ENCODE measurements at regions not wholly inside any gene's neighbourhood (a gene's known extent, or its start where the extent isn't known, plus 50 kb on each side); places are given as distances from the start of the nearest gene placed in this dataset.
A peak's percentile ranks its signal among the peaks of the same experiment; 100 is the strongest.
"Not testable (repeated sequence)": the region's sequence is repeated elsewhere in the genome, so short reads cannot be mapped to it uniquely, and the experiment has no call there.

GRCh38 chr7:130849604-130850003, 115.6 kb upstream of the KLF14 start:
- DNase-seq: no peak

GRCh38 chr7:130850956-130851355, 116.9 kb upstream of the KLF14 start:
- no peak for DNase-seq

GRCh38 chr7:130852867-130853266, 118.9 kb upstream of the KLF14 start:
- no peak for DNase-seq

GRCh38 chr7:130853503-130854279, 119.7 kb upstream of the KLF14 start:
- DNase-seq: no peak

DNA sequence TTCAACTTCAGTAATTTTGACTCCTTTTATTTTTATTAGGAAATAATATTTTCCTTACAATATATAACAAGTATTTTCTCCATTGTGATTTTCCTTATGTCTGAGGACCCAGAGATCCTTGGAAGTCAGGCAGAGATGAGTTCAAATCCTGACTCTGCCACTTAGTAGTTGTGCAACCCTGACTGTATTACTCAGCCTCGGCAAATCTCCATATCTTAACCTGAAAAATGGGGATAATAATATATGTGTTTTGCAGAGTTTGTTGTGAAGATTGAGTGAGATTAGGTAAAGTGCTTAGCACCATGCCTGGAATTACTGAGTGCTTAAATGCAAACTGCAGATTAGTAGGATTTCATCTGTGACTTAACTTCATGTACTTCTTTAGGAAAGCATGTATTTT, 120.5 kb upstream of the KLF14 start:
- no peak for DNase-seq

- no peak for DNase-seq
These were observed 122.9 kb upstream of the KLF14 start for GRCh38 chr7:130856866-130857265.

DNA sequence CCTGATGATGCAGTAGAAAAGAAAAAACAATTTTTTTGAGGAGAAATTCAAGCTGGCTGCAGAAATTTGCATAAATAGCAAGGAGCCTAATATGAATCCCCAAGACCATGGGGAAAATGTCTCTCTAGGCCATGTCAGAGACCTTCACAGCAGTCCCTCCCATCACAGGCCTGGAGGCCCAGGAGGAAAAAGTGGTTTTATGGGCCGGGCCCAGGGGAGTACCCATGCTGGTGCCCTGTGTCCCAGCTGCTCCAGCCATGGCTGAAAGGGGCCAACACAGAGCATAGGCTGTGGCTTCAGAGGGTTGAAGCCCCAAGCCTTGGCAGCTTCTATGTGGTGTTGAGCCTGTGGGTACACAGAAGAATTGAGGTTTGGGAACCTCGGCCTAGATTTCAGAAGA, 126.8 kb upstream of the KLF14 start:
- not testable (repeated sequence) for DNase-seq

- peak; percentile 69 for DNase-seq
These were observed 131.6 kb upstream of the KLF14 start for GRCh38 chr7:130865408-130866236.

GRCh38 chr7:130867039-130867438, 133.0 kb upstream of the KLF14 start:
- DNase-seq: no peak

DNA sequence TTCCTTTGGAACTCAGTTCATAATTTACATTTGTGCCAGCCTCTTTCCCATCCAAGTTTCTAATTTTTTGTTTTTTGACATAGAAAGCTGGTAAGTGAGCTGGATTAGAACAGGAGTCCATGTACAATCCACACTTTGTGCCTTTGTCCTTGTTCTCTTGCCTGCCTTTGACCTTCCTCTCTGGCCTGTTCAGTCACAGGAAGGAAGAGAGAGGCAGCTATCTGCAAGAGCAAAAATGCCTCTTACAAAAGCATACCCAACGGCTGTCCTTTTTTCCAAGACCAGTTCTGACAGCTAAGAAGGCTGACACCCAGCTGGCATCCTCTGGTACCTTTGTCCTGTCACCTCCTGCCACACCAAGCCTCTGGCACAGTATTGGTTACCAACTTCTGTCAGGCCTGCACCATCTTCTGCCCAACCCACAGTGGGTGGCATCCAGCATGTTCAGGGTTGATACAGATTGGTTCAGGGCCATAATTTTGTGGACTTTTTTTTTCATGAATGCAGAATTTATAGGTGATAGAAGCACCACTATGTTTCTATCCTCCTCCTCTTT, 133.7 kb upstream of the KLF14 start:
- no peak for DNase-seq

- DNase-seq: no peak
These were observed 134.1 kb upstream of the KLF14 start for GRCh38 chr7:130868139-130868538.

GRCh38 chr7:130869918-130870317, 135.9 kb upstream of the KLF14 start:
- no peak for DNase-seq

DNA sequence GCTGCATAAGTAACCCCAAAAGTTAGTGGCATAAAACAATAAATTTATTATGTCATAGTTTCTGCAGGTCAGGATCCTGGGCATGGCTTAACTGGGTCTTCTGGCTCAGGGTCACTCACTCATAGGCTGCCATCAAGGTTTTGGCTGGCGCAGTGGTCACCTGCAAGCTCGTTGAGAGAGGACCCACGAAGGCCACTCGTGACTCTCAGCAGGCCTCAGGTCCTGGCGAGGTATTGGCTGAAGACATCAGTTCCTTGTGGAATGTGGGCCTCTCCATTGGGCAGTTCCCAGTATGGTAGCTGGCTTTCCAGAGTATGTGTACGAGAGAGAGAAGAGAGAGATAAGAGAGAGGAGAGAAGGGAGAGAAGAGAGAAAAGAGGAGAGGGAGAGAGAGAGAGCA, 138.3 kb upstream of the KLF14 start:
- DNase-seq: no peak

DNA sequence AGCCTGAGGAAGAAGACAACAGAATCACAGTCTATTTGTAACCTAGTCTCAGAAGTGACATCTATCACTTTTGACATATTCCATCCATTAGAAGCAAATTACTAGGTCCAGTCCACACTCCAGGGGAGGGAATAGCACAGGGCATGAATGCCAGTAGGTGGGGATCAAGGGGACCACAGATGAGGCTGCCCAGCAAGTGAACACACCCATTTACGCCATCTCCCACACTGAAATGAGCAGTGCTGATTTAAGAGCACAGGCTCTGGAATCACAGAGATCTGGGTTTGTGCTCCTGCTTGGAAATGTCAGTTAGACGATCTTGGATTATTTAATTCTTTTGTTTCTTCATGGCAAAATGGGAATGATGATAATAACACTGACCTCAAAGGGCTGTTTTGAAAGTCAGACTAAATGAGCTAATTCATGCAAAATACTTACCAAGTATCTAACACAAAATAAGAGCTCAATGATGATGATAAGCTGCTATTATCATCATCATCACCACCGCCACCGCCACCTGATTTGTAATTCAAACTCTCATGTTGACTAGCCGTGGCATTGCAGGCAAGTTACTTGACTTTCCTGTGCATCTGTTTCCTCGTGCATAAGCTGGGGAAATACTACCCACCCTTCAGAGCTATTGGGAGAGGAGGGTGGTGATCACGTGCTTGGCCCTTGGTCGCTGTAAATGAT, 138.9 kb upstream of the KLF14 start:
- no peak for DNase-seq

DNA sequence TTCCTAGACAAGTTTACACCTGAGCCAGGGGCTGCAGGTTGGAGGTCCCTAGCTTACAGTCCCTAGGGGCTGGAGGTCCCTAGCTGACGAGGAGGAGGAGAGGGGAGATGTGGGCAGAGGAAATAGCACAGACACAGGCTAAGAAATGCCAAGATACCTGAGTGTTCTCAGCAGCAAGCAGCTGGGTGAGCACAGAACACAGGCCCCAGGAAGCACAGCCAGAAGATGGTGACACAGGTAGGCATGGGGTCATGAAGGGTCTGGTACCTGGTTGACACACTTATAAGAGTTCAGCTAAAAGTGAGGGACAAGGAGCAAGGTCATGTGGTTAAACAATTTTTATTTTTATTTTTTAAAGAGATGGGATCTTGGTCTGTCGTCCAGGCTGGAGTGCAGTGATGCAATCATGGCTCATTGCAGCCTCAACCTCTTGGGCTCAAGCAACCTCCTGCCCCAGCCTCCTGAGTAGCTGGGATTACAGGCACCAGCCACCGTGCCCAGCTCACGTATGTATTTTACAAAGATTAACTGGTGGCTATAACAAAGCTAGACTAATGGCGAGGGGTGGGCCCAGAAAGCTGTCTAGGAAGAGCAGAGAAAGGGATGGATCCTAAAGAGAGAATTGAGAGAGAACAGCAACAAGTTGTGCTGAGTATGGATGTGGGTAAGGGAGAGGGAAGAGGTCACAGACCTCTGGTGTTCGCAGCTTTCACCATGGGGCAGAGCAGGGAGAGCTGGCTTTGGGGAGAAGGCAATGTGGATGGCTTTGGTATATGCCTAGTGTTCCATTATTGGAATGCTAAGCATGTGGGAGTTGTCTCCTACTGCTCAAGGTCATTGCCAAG, 140.3 kb upstream of the KLF14 start:
- DNase-seq: no peak

GRCh38 chr7:130875265-130875741, 141.3 kb upstream of the KLF14 start:
- DNase-seq: no peak

GRCh38 chr7:130875901-130876300, 141.9 kb upstream of the KLF14 start:
- DNase-seq: no peak

DNA sequence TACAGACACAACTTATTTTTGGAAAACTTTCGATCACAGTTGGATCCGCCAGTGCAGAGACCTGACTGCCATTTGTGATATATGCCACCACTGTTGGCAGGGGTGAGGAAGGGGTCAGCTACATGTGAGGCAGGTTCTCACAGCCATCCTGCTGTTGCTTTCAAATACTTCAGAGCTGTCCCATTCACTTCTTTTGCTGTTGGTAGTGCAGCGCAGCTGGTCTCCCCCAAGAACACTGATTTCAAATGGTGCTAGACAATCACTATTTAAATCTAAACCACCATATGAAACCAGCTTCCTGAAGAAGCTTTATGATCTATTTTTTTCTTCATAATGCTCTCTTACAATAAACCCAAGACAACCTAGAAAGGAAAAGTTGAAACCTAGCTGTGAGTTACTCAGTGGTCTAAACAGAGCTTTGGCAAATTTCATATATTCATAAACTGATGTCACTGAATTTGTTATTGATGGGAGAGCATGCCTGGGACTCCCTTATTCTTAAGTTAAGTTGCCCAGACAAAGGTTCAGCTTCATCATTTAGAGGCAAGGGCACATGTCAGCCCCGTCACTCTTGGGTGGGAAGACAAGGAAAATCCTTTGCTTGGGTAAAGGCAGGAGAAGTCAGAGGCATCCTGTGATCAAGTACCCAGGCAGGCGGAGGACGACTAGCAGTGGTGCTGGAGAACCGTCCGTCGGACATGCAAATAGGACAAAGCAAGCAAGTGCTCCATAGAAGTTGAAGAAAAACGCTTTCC, 143.4 kb upstream of the KLF14 start:
- no peak for DNase-seq

- DNase-seq: no peak
These were observed 143.9 kb upstream of the KLF14 start for GRCh38 chr7:130877991-130878305.

- DNase-seq: no peak
These were observed 144.8 kb upstream of the KLF14 start for GRCh38 chr7:130878785-130879184.

GRCh38 chr7:130879191-130879590, 145.2 kb upstream of the KLF14 start:
- DNase-seq: no peak

Measured in left kidney (tissue), 1 donor.